ENCODE measurements at regions not wholly inside any gene's neighbourhood (a gene's known extent, or its start where the extent isn't known, plus 50 kb on each side); places are given as distances from the start of the nearest gene placed in this dataset.

GRCh38 chr5:18379189-18379588, 744.9 kb downstream of the TAF11L14 start:
- no peak for TF ChIP-seq POLR2A (IDR thresholded peaks at IDR 0.05)
- no peak for TF ChIP-seq CTCF (IDR thresholded peaks at IDR 0.05)

All from adrenal gland (tissue), 5 donors.